Ovary (tissue), 7 donors: ENCODE measurements at regions not wholly inside any gene's neighbourhood (a gene's known extent, or its start where the extent isn't known, plus 50 kb on each side); places are given as distances from the start of the nearest gene placed in this dataset. TPM values are rescaled to one million over a fixed set of nuclear protein-coding genes. Genes with fewer than 3 reads are reported as not detected.

Experiments
- DNase-seq, 5 donors: peaks; one replicate each; pipeline ENCODE4 v3.0.0-alpha.2; 2019 to 2020
- H3K27ac ChIP-seq, 2 donors: fragments of 200-600 bp; one replicate each; pipeline versions ENCODE4 v1.5.1 to v1.8.0; 2019 to 2022
- H3K27me3 ChIP-seq: fragments of 200-600 bp; one replicate; pipeline ENCODE4 v1.8.0; 2022
- H3K36me3 ChIP-seq: fragments of 200-600 bp; sonication (generic); one replicate; pipeline ENCODE4 v1.5.1; 2019
- H3K4me1 ChIP-seq: one replicate; pipeline ENCODE4 v1.8.1; 2013; ENCODE audit warnings: mild to moderate bottlenecking, moderate library complexity; ENCODE audit not compliant: insufficient read depth
- H3K4me3 ChIP-seq: fragments of 200-600 bp; sonication (generic); one replicate; pipeline ENCODE4 v1.5.1; 2017
- H3K9me3 ChIP-seq, 2 donors: fragments of 200-600 bp in 1 of 2; sonication (generic) in 1 of 2; one replicate each; pipeline versions ENCODE4 v1.5.1 to v1.8.1; 2013 to 2019; ENCODE audit warnings: mild to moderate bottlenecking in 1 of 2, moderate library complexity in 1 of 2
- CTCF ChIP-seq, 3 donors: fragments of 450-650 bp in 2 of 3; fragments of 200-600 bp in 1 of 3; IDR thresholded peaks; one replicate each; pipeline versions ENCODE4 v1.5.1 to v1.8.0; 2016 to 2022; ENCODE audit warnings: antibody characterized with exemption in 3 of 3, mild to moderate bottlenecking in 1 of 3
- EP300 ChIP-seq: sonication (generic); formaldehyde crosslinking; IDR thresholded peaks from one replicate; pipeline ENCODE4 v1.6.1; 2017; ENCODE audit warnings: antibody characterized with exemption
- POLR2A ChIP-seq: fragments of 450-650 bp; IDR thresholded peaks from one replicate; pipeline ENCODE4 v1.6.1; 2017; ENCODE audit warnings: antibody characterized with exemption, mild to moderate bottlenecking, moderate library complexity
- WGBS, 3 donors: extraction: QIAGEN DNeasy Blood & Tissue Kit in 1 of 3; methylation state at CpG; one replicate each; pipeline versions ENCODE4 v1.1.5 to v1.1.7; 2013 to 2017; 5-methylcytosine and 5-hydroxymethylcytosine counted together
- intact Hi-C, 4 donors: fragments of 100-400 bp; cut with DNase I; formaldehyde crosslinking; loops; one replicate each; pipeline versions ENCODE4 v1.11.0 to v1.15.1; 2022 to 2023
- small RNA-seq: library from RNA; depleted of rRNA; stranded (forward); fragments of <200 nt; gene quantifications from one replicate; pipeline ENCODE3, GENCODE V24; 2016
- donor health status: DM: no; HTN: no; CAD: no; lungs with moderate emphysema.
- donor health status: DM: no; HTN: no; CAD: no.
- donor health status: Bipolar disorder and iron deficiency.
- donor health status: DM: no; HTN: no; CAD: no.
- donor health status: DM: yes; HTN: yes; CAD: no.

- WGBS, 3 donors: 75 to 90% (median 84%) methylated on average over 1 of the region's 1 CpG
- no peak overlapping the region for H3K27ac ChIP-seq
- TF ChIP-seq POLR2A (no peak), EP300 (no peak), CTCF (IDR thresholded peaks at IDR 0.05) (no peak)
- H3K4me3 ChIP-seq: no peak overlapping the region
- DNase-seq: no peak
- H3K4me1 ChIP-seq: no peaks in the 10 kb centered on the region
- no peaks in the 10 kb centered on the region for H3K9me3 ChIP-seq
- intact Hi-C loops: no loop called here
- H3K27me3 ChIP-seq: no peaks in the 10 kb centered on the region
- no peaks in the 10 kb centered on the region for H3K36me3 ChIP-seq
Measured at GRCh38 chr11:121692236-121692635, 239.5 kb upstream of the SORL1-AS1 start.

GRCh38 chr11:121688860-121689614, 236.3 kb upstream of the SORL1-AS1 start:
- no peaks in the 10 kb centered on the region for H3K36me3 ChIP-seq
- H3K4me3 ChIP-seq: no peak overlapping the region
- WGBS, 3 donors: 86 to 89% (median 89%) methylated on average over 8 of the region's 8 CpGs
- no peak overlapping the region for H3K27ac ChIP-seq
- H3K4me1 ChIP-seq: no peaks in the 10 kb centered on the region
- H3K9me3 ChIP-seq: no peaks in the 10 kb centered on the region
- DNase-seq: no peak
- intact Hi-C loops: no loop called here
- no peaks in the 10 kb centered on the region for H3K27me3 ChIP-seq
- TF ChIP-seq CTCF (IDR thresholded peaks at IDR 0.05) (no peak), EP300 (no peak)

GRCh38 chr11:121688055-121688491, 235.3 kb upstream of the SORL1-AS1 start:
- H3K27me3 ChIP-seq: no peaks in the 10 kb centered on the region
- DNase-seq: no peak
- intact Hi-C loops: no loop called here
- H3K36me3 ChIP-seq: no peaks in the 10 kb centered on the region
- no peaks in the 10 kb centered on the region for H3K4me1 ChIP-seq
- H3K27ac ChIP-seq: no peak overlapping the region
- no peak overlapping the region for H3K4me3 ChIP-seq
- WGBS, 3 donors: 20 to 25% (median 22%) methylated on average over 5 of the region's 5 CpGs
- H3K9me3 ChIP-seq: no peaks in the 10 kb centered on the region
- TF ChIP-seq POLR2A (no peak), EP300 (no peak), CTCF (IDR thresholded peaks at IDR 0.05) (no peak)

- no peak for DNase-seq
- intact Hi-C loops: no loop called here
- no peaks in the 10 kb centered on the region for H3K9me3 ChIP-seq
- no peaks in the 10 kb centered on the region for H3K4me1 ChIP-seq
- H3K27me3 ChIP-seq: no peaks in the 10 kb centered on the region
- H3K27ac ChIP-seq: no peak overlapping the region
- WGBS, 3 donors: 96 to 97% (median 97%) methylated on average over 3 of the region's 3 CpGs
- H3K4me3 ChIP-seq: no peak overlapping the region
- TF ChIP-seq CTCF (IDR thresholded peaks at IDR 0.05) (no peak), EP300 (no peak), POLR2A (no peak)
- no peaks in the 10 kb centered on the region for H3K36me3 ChIP-seq
Measured at GRCh38 chr11:121683791-121684190, 231.0 kb upstream of the SORL1-AS1 start.

Small RNA genes in the stretch of these regions (small RNA-seq; reads per million reads assigned to genes)
- not detected for gene RNU6-256P
